Activated naive CD4-positive, alpha-beta T cell treated with anti-CD3 and anti-CD28 coated beads, Interleukin-2, amount 10 ng/mL, durations not matched to agents 7 days and 5 days (primary cell): ENCODE measurements at regions not wholly inside any gene's neighbourhood (a gene's known extent, or its start where the extent isn't known, plus 50 kb on each side); places are given as distances from the start of the nearest gene placed in this dataset.

Experiments
- CTCF ChIA-PET: fragments of 350-600 bp; sonication (Branson Sonifier 250); formaldehyde crosslinking; loops from one replicate; lab custom pipeline; 2021; ENCODE audit warnings: antibody characterized with exemption; lab: Charles Lee
- DNase-seq: peaks from one replicate; pipeline ENCODE4 v3.0.0-alpha.2; 2020
- H3K27ac Mint-ChIP-seq: one replicate; pipeline ENCODE4 v1.8.0; 2021; ENCODE audit warnings: mild to moderate bottlenecking, moderate library complexity, mixed read lengths
- H3K27me3 Mint-ChIP-seq: one replicate; pipeline ENCODE4 v1.8.0; 2021; ENCODE audit warnings: mild to moderate bottlenecking, mixed read lengths
- H3K36me3 Mint-ChIP-seq: one replicate; pipeline ENCODE4 v1.8.0; 2021; ENCODE audit warnings: mixed read lengths
- H3K4me1 Mint-ChIP-seq: one replicate; pipeline ENCODE4 v1.8.0; 2021; ENCODE audit warnings: mixed read lengths
- H3K4me3 Mint-ChIP-seq: one replicate; pipeline ENCODE4 v1.8.0; 2021; ENCODE audit warnings: mild to moderate bottlenecking, moderate library complexity, mixed read lengths
- H3K9me3 Mint-ChIP-seq: one replicate; pipeline ENCODE4 v1.8.0; 2021; ENCODE audit warnings: mixed read lengths

DNA sequence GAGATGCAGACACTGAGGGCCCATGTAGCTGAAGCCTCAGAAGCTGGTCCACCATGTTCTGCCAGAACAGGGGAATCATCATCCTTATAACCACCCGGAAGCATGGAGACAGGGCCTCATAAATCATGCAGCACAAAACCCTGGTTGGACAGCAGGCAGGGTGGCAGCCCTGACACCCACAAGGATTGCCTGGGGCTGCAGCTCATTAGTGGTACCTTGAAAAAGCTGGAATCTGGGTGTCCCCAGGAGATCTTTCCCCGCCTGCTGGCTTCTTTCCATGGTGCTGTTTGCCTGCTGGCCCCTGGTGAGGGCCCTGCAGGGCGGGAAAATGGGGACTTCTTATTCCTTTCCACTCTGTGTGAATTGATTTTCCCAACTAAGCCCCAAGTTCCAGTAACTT lies 50.6 kb upstream of the GGTLC1 start:
- DNase-seq: no peak
- peaks cover 4% of the 10 kb centered on the region for H3K27me3 Mint-ChIP-seq
- H3K4me3 Mint-ChIP-seq: no peak overlapping the region
- H3K9me3 Mint-ChIP-seq: peaks cover 3% of the 10 kb centered on the region
- H3K36me3 Mint-ChIP-seq: peaks cover 5% of the 10 kb centered on the region
- H3K4me1 Mint-ChIP-seq: peaks cover 36% of the 10 kb centered on the region
- CTCF ChIA-PET: interaction anchor here (1.0 kb wide), 1 partner anchor 12 kb away, joined by 4 read pairs; no protein-coding TSS in a partner anchor
- no peak overlapping the region for H3K27ac Mint-ChIP-seq
